Testis (tissue), 2 donors: ENCODE measurements at regions not wholly inside any gene's neighbourhood (a gene's known extent, or its start where the extent isn't known, plus 50 kb on each side); places are given as distances from the start of the nearest gene placed in this dataset.

Experiments used
- DNase-seq: peaks from one replicate; pipeline ENCODE4 v3.0.0-alpha.2; 2019
- H3K27ac ChIP-seq, 2 donors: fragments of 200-600 bp; sonication (generic); one replicate each; pipeline ENCODE4 v1.5.1; 2019
- H3K27me3 ChIP-seq: fragments of 200-600 bp; sonication (generic); one replicate; pipeline ENCODE4 v1.5.1; 2019
- H3K36me3 ChIP-seq: fragments of 200-600 bp; sonication (generic); one replicate; pipeline ENCODE4 v1.5.1; 2017; ENCODE audit warnings: low read depth; ENCODE audit errors: missing control alignments
- H3K4me1 ChIP-seq: fragments of 200-600 bp; sonication (generic); one replicate; pipeline ENCODE4 v1.5.1; 2019
- H3K4me3 ChIP-seq, 2 donors: fragments of 200-600 bp; sonication (generic); one replicate each; pipeline ENCODE4 v1.5.1; 2017 to 2019
- H3K9me3 ChIP-seq: fragments of 200-600 bp; sonication (generic); one replicate; pipeline ENCODE4 v1.5.1; 2017
- CTCF ChIP-seq, 3 experiments: fragments of 450-650 bp in 2 of 3; fragments of 200-600 bp in 1 of 3; sonication (generic) in 1 of 3; IDR thresholded peaks; one replicate each; pipeline ENCODE4 v1.5.1; 2016 to 2019; ENCODE audit warnings: antibody characterized with exemption in 3 of 3, mild to moderate bottlenecking in 2 of 3, moderate library complexity in 1 of 3
- POLR2A ChIP-seq: fragments of 450-650 bp; IDR thresholded peaks from one replicate; pipeline ENCODE4 v1.6.1; 2017; ENCODE audit warnings: antibody characterized with exemption, mild to moderate bottlenecking, moderate library complexity
- WGBS, 2 donors: methylation state at CpG; one replicate each; pipeline ENCODE4 v1.1.5; 2018; 5-methylcytosine and 5-hydroxymethylcytosine counted together
- intact Hi-C: fragments of 100-400 bp; cut with DNase I; formaldehyde crosslinking; loops from one replicate; pipeline ENCODE4 v1.15.1; 2023; ENCODE audit warnings: low total_unique reads

- TF ChIP-seq CTCF (IDR thresholded peaks at IDR 0.05) (no peak), POLR2A (no peak)
- intact Hi-C loops: no loop called here
- no peak for DNase-seq
These were observed 124.5 kb upstream of the NFIB start for GRCh38 chr9:14438232-14439021.

DNA sequence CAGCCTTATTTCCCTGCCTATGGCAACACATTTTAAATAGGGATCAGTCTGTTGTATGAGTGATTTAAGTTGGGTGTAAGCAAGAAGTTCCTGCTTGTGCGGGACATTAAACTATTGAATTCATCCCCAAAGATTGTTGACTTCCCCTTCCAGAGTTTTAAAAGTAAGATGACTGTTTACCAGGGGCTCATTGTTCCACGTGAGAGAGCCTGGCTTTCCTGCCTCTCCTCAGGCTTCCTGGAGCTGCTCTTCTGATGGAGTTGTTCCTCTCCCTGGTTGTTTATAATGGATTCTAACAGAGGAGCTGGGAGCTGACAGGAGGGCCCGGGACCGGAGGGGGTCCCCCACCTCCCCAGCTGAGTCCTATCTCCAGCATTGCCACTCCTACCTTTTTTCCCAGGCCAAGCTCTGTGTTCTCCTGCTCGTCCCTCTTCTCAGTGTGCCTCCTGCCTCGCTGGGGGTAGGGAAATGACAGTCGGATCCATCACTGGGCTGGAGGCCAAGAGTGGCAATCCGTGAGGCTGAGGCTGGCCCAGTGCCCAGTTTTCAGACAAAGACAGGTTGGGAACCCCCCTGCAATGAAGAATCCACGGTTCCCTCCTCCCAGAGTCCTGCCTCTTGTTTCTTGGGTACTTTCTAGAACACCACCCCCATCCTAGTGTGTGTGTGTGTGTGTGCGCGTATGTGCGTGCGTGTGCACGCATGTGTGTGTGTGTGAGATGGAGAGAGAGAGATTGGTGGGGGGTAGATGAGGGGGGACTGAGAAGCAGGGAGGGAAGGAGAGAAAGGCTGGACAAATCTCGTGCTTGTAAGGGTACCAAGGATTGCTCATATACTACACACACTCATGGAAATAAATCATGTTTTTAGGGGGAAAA is 123.7 kb upstream of the NFIB start:
- DNase-seq: peak; percentile 56
- H3K4me1 ChIP-seq: peaks cover 6% of the 10 kb centered on the region
- WGBS, 2 donors: 52 to 60% methylated on average over 14 to 15 of the region's 15 CpGs
- no peaks in the 10 kb centered on the region for H3K27me3 ChIP-seq
- H3K27ac ChIP-seq: no peak overlapping the region
- intact Hi-C loops: no loop called here
- TF ChIP-seq POLR2A (no peak), CTCF (IDR thresholded peaks at IDR 0.05) (no peak)
- H3K4me3 ChIP-seq: no peak overlapping the region
- no peaks in the 10 kb centered on the region for H3K9me3 ChIP-seq
- H3K36me3 ChIP-seq: no peaks in the 10 kb centered on the region

More at GRCh38 chr9:14438232-14439021, 124.5 kb upstream of the NFIB start:
- H3K36me3 ChIP-seq: no peaks in the 10 kb centered on the region
- H3K9me3 ChIP-seq: no peaks in the 10 kb centered on the region
- H3K4me3 ChIP-seq: no peak overlapping the region
- WGBS, 2 donors: 85 to 88% methylated on average over 16 to 17 of the region's 17 CpGs
- H3K27ac ChIP-seq: no peak overlapping the region
- no peaks in the 10 kb centered on the region for H3K27me3 ChIP-seq
- peaks cover 2% of the 10 kb centered on the region for H3K4me1 ChIP-seq

GRCh38 chr9:14435871-14436270 is 121.9 kb upstream of the NFIB start:
- no peaks in the 10 kb centered on the region for H3K36me3 ChIP-seq
- no peak for DNase-seq
- no peak overlapping the region for H3K4me3 ChIP-seq
- peaks cover 6% of the 10 kb centered on the region for H3K4me1 ChIP-seq
- H3K27ac ChIP-seq: no peak overlapping the region
- H3K27me3 ChIP-seq: no peaks in the 10 kb centered on the region
- 90 to 97% methylated on average over 2 of the region's 2 CpGs for WGBS, 2 donors
- no peaks in the 10 kb centered on the region for H3K9me3 ChIP-seq
- intact Hi-C loops: no loop called here
- TF ChIP-seq CTCF (IDR thresholded peaks at IDR 0.05): no peak
- TF ChIP-seq POLR2A: no peak

GRCh38 chr9:14434971-14435718 is 121.2 kb upstream of the NFIB start:
- 78 to 87% methylated on average over 2 of the region's 2 CpGs for WGBS, 2 donors
- H3K36me3 ChIP-seq: no peaks in the 10 kb centered on the region
- H3K4me3 ChIP-seq: no peak overlapping the region
- H3K27ac ChIP-seq: no peak overlapping the region
- DNase-seq: no peak
- no peaks in the 10 kb centered on the region for H3K9me3 ChIP-seq
- intact Hi-C loops: no loop called here
- peaks cover 6% of the 10 kb centered on the region for H3K4me1 ChIP-seq
- no peak for TF ChIP-seq POLR2A
- TF ChIP-seq CTCF (IDR thresholded peaks at IDR 0.05): no peak
- no peaks in the 10 kb centered on the region for H3K27me3 ChIP-seq
